SK-N-MC (cell line): ENCODE measurements at regions not wholly inside any gene's neighbourhood (a gene's known extent, or its start where the extent isn't known, plus 50 kb on each side); places are given as distances from the start of the nearest gene placed in this dataset.
"Not testable (repeated sequence)": the region's sequence is repeated elsewhere in the genome, so short reads cannot be mapped to it uniquely, and the experiment has no call there.

Source experiments
- DNase-seq: peaks from one replicate; pipeline ENCODE4 v3.0.0-alpha.2; 2011; ENCODE audit warnings: low read depth, low spot score
- H3K27ac ChIP-seq: fragments of 200-600 bp; sonication (generic); 2 replicates; pipeline ENCODE4 v1.5.1; 2016; ENCODE audit warnings: mixed run types
- H3K36me3 ChIP-seq: fragments of 200-600 bp; sonication (generic); 2 replicates; pipeline ENCODE4 v1.6.1; 2017; ENCODE audit warnings: antibody characterized with exemption, low read length, mixed read lengths; ENCODE audit not compliant: insufficient read depth
- H3K4me3 ChIP-seq: fragments of 200-600 bp; sonication (generic); 2 replicates; pipeline ENCODE4 v1.5.1; 2016
- H3K9ac ChIP-seq: fragments of 200-600 bp; sonication (generic); 2 replicates; pipeline ENCODE4 v1.8.0; 2017; ENCODE audit warnings: mixed run types, mixed read lengths; ENCODE audit not compliant: insufficient read length
- H3K9me3 ChIP-seq: fragments of 200-600 bp; sonication (generic); 2 replicates; pipeline ENCODE4 v1.6.1; 2017; ENCODE audit warnings: low read depth, mild to moderate bottlenecking, antibody characterized with exemption, low read length, moderate library complexity, mixed read lengths
- EZH2 ChIP-seq: fragments of 200-600 bp; sonication (generic); IDR thresholded peaks from one replicate; pipeline ENCODE4 v1.6.1; 2017; ENCODE audit warnings: antibody characterized with exemption
- FOXP2 ChIP-seq: optimal IDR thresholded peaks from 2 replicates; pipeline ENCODE3; 2011; ENCODE audit warnings: mild to moderate bottlenecking, moderate library complexity; ENCODE audit not compliant: insufficient read depth; ENCODE audit errors: extremely low read length, control extremely low read depth
- POLR2AphosphoS5 ChIP-seq: IDR thresholded peaks from 2 replicates; pipeline ENCODE4 v1.6.1; 2012; ENCODE audit warnings: mild to moderate bottlenecking, low read depth, low read length, borderline replicate concordance

DNA sequence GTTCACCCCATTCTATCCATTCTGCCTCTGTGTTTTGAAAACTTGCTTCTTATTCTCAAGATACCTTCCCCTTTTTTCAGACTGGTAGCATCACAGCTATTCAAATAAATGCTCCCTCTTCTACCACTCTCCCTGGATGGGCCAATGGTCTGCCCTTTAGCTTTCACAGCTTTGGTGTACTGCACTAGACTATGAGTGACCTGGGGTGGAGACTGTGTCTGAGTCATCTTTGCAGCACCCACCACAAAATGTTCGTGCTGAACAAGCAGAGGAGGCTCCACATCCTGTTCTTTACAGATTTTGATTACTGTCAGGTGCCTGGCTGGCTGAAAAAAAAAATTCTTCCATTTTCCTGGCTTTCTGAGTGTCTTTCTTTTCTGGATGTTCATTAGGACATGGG lies 1104.1 kb upstream of the TMEM132C start:
- no peak for DNase-seq
- TF ChIP-seq POLR2AphosphoS5 (no peak), FOXP2 (no peak)
- no peaks in the 10 kb centered on the region for H3K9me3 ChIP-seq
- H3K4me3 ChIP-seq = no peak overlapping the region
- H3K9ac ChIP-seq = no peak overlapping the region
- no peaks in the 10 kb centered on the region for H3K36me3 ChIP-seq
- no peak overlapping the region for H3K27ac ChIP-seq

DNA sequence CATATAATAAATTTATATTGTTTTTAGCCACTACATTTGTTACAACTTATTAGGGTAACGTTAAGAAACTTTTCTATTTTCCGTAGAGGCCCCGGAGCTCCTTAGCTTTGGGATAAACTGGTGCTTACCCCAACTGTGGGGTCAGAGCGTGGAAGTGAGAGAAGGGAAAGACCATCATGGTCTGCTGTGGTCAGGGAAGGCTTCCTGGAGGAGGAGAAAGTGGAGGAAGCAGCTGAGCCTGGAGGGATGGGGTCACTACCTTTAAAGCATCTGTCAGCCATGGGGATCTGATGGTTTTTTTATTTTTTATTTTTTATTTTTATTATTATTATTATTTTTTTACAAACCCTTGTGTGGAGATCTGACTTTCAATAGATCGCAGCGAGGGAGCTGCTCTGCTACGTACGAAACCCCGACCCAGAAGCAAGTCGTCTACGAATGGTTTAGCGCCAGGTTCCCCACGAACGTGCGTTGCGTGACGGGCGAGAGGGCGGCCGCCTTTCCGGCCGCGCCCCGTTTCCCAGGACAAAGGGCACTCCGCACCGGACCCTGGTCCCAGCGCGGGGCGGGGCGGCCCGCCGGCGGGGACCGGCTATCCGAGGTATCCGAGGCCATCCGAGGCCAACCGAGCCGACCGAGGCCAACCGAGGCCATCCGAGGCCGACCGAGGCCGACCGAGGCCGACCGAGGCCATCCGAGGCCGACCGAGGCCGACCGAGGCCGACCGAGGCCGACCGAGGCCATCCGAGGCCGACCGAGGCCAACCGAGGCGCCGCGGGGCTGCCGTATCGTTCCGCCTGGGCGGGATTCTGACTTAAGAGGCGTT lies 1101.2 kb upstream of the TMEM132C start:
- no peaks in the 10 kb centered on the region for H3K36me3 ChIP-seq
- H3K9ac ChIP-seq = peak overlapping the region; percentile 74
- peak; percentile 18 for DNase-seq
- H3K9me3 ChIP-seq = no peaks in the 10 kb centered on the region
- TF ChIP-seq FOXP2 (no peak), EZH2 (no peak), POLR2AphosphoS5 (no peak)
- no peak overlapping the region for H3K27ac ChIP-seq
- peak overlapping the region; percentile 72 for H3K4me3 ChIP-seq

DNA sequence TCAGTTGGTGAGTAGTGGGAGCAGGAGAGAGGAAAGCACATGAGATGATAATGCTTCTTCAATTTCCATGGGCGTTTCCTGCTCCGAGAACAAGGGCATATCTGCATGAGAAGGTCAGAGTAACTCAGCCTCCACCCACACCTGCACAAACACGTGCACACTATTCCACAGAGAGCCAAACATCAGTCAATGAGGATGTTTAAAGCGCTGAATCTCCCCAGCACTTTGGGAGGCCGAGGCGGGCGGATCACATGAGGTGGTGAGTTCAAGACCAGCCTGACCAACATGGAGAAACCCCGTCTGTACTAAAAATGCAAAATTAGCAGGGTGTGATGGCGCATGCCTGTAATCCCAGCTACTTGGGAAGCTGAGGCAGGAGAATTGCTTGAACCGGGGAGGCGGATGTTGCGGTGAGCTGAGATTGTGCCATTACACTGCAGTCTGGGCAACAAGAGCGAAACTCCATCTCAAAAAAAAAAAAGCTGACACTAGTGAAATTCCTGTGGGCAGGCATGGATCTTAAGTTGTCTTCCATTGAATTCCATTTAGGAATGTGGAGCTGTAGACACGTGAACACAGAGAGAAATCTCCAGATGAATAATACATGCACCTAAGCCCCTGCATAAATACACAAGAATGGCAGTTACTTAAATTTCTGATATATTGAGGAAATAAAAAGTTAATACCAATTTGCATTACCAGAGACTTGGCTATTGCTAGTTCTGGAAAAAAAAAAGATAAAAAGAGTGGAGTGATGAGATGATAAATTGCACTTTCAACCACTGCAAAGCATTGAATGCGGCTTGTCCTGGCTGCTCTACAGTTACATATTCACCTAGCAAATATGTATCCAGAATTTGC lies 1097.4 kb upstream of the TMEM132C start:
- H3K9me3 ChIP-seq = no peaks in the 10 kb centered on the region
- H3K27ac ChIP-seq = no peak overlapping the region

DNA sequence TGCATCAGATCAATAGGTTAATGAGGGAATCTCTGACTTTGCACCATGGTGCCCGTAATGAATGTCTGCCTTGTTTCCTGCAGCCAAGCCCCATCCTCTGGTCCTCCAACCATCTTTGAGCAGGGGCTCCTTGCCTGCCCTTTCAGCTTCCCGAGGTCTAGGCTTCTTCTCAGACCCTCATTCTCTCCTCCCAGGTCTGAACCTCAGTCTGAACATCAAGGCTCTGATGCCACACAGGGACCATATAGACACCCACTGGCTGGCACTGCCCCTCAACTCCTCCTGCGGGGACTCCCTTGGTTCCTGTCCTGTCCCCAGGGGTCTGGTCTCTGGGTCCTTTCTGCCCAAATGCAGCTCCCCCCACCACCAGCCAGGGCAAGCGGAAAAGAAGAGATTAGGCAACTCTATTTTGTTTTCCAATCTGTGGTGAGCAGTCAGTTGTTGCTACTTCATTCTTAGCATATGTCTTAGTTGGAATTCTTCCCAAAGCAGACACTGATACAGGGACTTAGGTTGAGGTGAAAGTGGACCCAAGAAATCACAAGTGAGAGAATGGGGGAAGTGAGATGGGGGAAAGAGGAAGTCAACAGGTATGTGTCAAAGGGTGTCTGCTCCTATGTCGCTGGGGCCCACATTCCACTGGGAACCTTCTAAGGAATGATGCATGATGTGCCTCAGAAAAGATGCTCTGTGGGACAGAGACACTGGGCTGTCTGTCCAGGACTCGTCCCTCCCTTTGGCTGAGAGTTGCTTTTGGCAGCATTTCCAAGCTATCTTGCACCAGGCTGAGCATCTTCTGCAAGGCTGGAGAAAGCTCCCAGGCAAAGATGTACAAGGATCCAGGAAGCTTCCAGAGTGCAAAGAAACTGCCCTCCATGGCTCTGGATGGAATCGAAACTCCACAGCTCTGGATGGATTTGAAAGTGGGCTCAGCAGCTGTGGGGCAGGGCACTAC lies 1096.5 kb upstream of the TMEM132C start:
- Histone ChIP-seq H3K36me3 (no peaks in the 10 kb centered on the region), H3K4me3 (no peak overlapping the region), H3K27ac (no peak overlapping the region), H3K9me3 (no peaks in the 10 kb centered on the region), H3K9ac (no peak overlapping the region)
- no peak for DNase-seq
- no peak for TF ChIP-seq EZH2
- no peak for TF ChIP-seq POLR2AphosphoS5
- TF ChIP-seq FOXP2 = no peak

More for the DNA sequence above, 1097.4 kb upstream of the TMEM132C start:
- Histone ChIP-seq H3K4me3 (no peak overlapping the region), H3K36me3 (no peaks in the 10 kb centered on the region), H3K9ac (no peak overlapping the region)
- no peak for DNase-seq
- TF ChIP-seq FOXP2 (no peak), POLR2AphosphoS5 (no peak), EZH2 (no peak)

DNA sequence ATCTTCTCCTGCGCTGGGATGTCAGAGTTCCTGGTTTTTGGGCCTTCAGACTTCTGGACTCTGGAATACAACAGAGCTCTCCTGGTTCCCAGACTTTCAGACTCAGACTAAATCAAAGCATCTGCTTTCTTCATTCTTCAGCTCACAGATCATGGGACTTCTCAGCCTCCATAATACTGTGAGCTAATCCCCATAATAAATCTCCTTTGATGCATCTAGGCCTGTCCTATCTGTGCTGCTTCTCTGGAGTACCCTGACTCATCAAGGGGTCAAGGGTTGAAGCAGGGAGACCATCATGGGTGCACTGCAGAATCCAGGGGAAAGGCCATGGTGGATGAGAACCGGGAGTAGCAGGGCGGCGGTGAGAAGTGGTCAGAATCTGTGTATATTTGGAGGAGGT lies 1094.1 kb upstream of the TMEM132C start:
- H3K27ac ChIP-seq = no peak overlapping the region
- no peaks in the 10 kb centered on the region for H3K36me3 ChIP-seq
- DNase-seq = no peak
- TF ChIP-seq POLR2AphosphoS5 = no peak
- no peak for TF ChIP-seq EZH2
- TF ChIP-seq FOXP2 = no peak
- H3K9me3 ChIP-seq = no peaks in the 10 kb centered on the region; the same call in 1 of the 2 replicates
- H3K4me3 ChIP-seq = no peak overlapping the region
- no peak overlapping the region for H3K9ac ChIP-seq

DNA sequence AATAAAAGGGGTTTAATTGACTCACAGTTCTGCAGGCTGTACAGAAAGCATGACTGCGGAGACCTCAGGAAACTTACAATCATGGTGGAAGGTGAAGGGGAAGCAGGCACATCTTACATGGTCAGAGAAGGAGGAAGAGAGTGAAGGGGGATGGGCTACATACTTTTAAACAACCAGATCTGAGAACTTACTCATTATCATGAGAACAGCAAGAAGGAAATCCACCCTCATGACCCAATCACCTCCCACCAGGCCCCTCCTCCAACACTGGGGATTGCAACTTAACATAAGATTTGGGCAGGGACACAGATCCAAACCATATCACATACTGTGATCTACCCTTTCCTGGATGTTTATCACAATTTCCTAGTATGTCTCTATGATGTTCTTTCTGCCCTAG lies 1093.0 kb upstream of the TMEM132C start:
- not testable (repeated sequence) for H3K36me3 ChIP-seq, H3K4me3 ChIP-seq, H3K9me3 ChIP-seq, H3K27ac ChIP-seq, DNase-seq, H3K9ac ChIP-seq

DNA sequence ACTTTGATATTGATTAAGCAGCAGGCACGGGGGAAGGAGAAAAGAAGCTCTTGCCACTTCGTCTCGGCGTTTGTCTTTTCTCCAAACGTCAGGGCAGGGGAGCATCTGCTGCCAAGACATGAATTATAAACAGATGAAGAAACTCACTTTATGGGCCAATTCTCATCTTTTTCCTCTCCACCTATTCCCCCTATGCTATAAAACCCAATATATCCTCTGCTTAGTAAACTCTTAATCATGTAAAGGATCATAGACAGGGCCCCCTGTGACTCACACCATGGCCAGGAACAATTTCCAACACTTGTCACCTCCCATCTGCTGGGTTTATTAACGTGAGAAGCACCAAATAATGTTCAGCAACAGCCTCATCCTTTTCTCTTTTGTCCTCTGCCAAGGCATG lies 1092.1 kb upstream of the TMEM132C start:
- Histone ChIP-seq H3K4me3 (no peak overlapping the region), H3K27ac (no peak overlapping the region), H3K36me3 (no peaks in the 10 kb centered on the region), H3K9me3 (no peaks in the 10 kb centered on the region; the same call in 1 of the 2 replicates), H3K9ac (no peak overlapping the region)
- TF ChIP-seq FOXP2 (no peak), EZH2 (no peak), POLR2AphosphoS5 (no peak)
- DNase-seq = no peak

DNA sequence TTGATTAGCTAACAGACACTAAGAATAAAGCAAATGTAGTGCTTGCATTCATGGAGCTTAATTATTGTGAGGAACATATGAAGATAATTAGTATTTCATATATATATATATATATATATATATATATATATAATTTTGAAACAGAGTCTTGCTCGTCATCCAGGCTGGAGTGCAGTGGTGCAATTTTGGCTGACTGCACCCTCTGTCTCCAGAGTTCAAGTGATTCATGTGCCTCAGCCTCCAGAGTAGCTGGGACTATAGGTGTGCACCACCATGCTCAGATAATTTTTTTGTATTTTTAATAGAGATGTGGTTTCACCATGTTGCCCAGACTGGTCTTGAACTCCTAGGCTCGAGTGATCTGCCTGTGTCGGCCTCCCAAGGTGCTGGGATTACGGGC lies 1091.6 kb upstream of the TMEM132C start:
- Histone ChIP-seq H3K9me3 (no peaks in the 10 kb centered on the region; the same call in 1 of the 2 replicates), H3K4me3 (no peak overlapping the region), H3K9ac (no peak overlapping the region), H3K27ac (no peak overlapping the region), H3K36me3 (no peaks in the 10 kb centered on the region)
- TF ChIP-seq FOXP2 = no peak
- no peak for TF ChIP-seq POLR2AphosphoS5
- no peak for TF ChIP-seq EZH2
- DNase-seq = no peak
